ENCODE measurements at regions not wholly inside any gene's neighbourhood (a gene's known extent, or its start where the extent isn't known, plus 50 kb on each side); places are given as distances from the start of the nearest gene placed in this dataset.

DNA sequence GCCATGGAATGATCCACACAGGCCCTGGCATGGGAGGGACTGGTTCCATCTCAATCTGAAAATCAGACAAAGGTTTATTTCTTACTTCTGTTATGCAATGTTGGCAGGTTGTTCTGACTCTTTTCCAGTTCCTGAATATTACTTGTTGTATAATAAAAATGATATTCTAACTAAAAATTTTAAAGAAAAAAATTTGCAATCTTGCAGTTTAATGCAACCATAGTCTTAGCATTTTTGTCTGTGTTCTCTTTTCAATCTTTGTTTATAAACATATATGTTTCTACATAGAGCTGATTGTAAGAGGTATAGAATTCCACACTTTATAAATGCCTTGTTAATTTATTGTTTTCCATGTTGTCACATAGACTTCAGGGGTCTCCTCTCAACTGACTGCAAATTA is 143.4 kb downstream of the RPIA start:
- no peak for FAIRE-seq

DNA sequence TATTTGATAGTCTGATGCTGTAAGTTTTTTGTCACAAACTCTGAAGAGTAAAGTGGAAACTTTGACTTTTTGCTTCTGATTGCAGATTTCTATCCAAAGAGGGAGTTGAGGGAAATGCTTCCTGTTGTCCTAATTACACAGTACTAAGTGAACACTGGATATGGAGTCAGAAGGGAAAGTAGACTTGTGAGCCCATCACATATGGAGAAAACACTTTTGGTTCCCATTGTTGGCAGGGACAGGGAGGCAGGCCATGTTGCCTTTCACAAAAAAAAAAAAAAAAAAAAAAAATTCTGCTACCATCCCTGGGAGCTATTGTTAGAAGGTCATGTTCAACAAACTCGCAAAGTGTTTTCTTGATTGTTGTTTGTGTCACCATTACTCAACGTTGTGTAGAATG is 144.3 kb downstream of the RPIA start:
- no peak for FAIRE-seq

DNA sequence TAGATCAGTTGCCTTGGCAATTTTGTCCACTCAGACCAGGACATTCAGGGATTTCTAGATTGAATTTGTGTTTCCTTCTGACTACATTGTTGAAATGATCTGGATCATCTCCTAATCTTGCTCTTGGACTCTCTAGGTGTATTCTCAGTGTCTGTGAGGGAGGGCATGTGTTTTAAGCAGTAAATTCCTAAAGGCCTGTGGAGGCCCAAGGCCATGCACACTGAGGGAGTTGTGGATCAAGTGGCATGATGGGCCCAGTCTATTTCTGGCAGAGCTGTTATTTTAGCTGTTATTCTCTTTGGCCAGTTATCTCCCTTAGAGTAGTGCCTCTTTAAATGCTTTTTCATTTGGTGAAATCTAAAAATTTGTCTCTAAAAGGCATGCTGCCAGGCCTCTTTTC is 144.9 kb downstream of the RPIA start:
- FAIRE-seq = no peak

GRCh38 chr2:88837511-88838160 is 146.2 kb downstream of the RPIA start:
- no peak for FAIRE-seq

DNA sequence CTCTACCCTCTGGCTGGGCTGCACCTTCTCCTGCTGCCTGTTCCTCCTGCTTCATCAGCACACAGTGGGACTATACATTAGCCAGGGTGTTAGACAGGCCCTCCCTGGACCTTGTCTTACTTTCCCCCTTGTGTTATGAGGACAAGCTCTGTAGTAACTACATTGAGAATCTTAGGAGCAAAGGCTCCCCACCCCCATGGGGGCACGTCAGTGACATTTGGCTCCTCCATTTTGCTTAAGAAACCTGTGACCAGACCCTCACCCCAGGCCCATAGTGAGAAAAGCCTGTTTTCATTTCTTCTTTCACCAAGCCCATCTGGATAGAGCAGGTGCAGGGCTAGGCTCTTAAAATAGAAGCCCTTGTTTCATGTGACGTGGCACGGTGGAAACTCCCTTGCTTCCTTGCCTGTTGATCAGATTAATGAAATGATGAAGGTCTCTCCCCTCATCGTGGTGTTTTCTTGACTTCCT is 146.7 kb downstream of the RPIA start:
- FAIRE-seq = no peak

DNA sequence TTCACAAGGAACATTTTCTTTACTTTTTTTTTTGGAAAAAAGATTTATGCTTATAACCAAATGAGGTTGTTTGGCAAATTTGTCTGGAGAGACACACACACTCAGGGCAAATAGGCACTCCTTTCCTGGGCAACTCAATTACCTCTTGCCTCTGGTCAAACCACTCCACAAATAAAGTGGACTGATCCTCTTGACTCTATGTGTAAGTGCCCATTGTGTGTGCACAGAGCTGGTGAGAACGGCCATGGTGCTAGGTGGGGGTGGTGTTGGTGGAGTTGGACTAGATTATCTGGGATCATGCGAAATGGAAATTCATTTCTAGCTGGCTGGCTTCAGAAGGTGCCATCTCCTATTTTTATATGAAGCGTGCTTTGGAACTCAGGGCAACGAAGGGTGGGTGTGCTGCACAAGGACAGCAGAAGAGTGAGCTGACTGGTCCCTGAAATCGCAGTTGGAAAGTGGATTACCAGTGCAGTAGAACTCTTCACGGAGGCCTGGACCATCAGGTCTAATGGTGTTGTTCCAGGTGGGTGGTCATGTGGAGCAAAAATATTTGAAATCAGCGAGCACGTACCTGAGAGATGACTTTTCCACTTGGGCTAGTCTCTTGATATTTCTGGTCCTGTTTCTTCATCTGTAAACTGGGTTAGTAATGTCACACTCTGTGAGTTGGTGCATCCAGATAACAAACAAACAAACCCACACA is 149.9 kb downstream of the RPIA start:
- no peak for FAIRE-seq

GRCh38 chr2:88842656-88843460 is 151.4 kb downstream of the RPIA start:
- no peak for FAIRE-seq

DNA sequence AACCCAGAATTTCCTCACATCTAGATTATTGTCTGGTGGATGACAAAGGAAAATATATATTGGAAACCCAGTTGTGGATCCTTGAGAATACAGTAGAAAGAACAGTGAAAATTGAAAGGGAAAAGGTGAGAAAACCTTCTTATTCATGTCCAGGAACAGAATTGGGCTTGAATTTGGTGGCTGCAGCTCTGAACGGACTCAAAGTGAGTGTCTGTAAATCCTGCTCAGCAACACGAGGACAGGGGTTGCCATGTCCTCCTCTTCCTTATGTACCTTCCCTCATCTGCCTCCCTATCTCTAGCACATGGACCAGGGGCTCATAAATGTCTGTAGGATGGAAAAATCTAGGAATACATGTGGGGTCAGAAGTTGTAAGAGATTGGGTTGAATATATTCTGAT is 152.2 kb downstream of the RPIA start:
- FAIRE-seq = no peak

GRCh38 chr2:88844960-88845359 is 153.5 kb downstream of the RPIA start:
- no peak for FAIRE-seq

- no peak for FAIRE-seq
Observed at GRCh38 chr2:88845772-88846661, 154.5 kb downstream of the RPIA start.

- no peak for FAIRE-seq
Observed at GRCh38 chr2:88852753-88853402, 161.4 kb downstream of the RPIA start.

GRCh38 chr2:88853403-88853790 is 161.9 kb downstream of the RPIA start:
- no peak for FAIRE-seq

- FAIRE-seq = no peak
Observed at GRCh38 chr2:88854528-88854927, 163.1 kb downstream of the RPIA start.

DNA sequence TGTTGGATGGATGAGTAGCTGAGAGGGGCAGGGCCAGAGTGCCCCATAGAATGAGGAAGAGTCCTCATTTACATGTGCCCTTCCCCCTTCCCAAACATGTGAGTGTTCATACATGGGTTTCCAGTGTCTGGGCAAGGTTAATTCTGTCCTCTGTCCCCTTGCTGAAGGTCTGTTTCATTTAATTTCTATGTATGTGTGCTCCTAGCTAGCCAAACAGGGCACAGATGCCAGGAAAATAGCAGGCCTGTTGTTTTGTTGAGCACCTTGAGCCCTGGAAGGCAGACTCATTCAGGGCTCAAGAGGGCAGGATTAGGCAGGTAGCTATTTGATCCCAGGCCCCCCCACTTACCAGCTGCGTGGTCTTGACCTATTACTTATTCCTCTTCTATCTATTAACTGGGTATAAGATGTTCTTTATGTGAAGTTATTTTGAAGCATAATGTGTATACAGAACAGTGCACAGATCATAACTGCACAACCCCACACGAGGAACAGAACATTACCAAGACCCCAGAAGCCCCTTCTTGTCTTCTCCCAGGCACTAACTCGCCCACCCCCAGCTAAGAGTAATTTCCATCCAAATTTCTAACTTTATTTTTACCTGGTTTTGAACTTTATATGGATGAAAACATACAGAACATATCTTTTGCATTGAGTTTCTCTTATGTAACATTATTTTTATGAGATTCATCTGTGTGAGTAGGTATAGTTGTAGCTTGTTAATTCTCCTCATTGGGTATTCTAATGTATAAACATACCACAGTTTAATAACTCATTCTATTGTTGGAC is 164.3 kb downstream of the RPIA start:
- FAIRE-seq = no peak

DNA sequence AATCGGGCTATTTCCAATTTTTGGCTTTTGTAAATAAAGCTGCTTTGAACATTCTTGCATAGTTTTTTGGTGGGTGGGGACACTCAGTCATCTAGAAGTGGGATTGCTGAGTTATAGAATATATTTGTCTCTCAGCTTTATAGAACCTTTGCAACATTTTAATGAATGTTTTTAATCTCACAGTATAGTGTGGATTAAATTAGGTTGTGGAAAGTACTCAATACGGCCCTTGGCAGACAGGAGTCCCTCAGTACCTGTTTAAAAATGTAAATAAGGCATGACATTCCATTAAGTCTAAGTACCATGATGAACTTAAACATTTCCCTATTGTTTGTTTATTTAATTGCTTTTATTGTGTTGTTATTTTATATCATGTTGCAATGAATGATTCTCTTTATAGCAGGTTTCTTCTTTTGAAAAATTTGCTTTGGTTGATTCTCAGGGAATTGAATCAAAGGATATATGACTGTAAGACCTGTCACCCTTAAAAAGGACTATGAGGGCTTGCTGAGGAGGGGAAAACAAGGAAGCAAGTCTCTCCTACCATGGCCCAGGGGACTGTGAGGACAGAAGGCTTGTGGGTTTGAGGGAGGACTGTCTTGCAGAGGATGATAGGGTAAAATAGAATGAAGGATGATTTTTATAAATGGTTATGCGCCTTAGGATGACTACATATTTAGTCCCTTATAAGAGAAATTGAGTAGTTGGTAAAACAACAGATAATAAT is 165.1 kb downstream of the RPIA start:
- FAIRE-seq = no peak

DNA sequence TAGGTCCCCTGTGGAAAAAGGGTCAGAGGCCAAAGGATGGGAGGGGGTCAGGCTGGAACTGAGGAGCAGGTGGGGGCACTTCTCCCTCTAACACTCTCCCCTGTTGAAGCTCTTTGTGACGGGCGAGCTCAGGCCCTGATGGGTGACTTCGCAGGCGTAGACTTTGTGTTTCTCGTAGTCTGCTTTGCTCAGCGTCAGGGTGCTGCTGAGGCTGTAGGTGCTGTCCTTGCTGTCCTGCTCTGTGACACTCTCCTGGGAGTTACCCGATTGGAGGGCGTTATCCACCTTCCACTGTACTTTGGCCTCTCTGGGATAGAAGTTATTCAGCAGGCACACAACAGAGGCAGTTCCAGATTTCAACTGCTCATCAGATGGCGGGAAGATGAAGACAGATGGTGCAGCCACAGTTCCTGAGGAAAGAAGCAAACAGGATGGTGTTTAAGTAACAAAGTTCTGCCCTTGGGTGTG is 165.8 kb downstream of the RPIA start:
- no peak for FAIRE-seq

GRCh38 chr2:88857951-88858411 is 166.5 kb downstream of the RPIA start:
- FAIRE-seq = no peak

- FAIRE-seq = no peak
Observed at GRCh38 chr2:88859461-88859860, 168.0 kb downstream of the RPIA start.

- no peak for FAIRE-seq
Observed at GRCh38 chr2:88860421-88861075, 169.1 kb downstream of the RPIA start.

GRCh38 chr2:88865801-88866371 is 174.4 kb downstream of the RPIA start:
- no peak for FAIRE-seq
